OCI-LY1 (cell line): ENCODE measurements at regions not wholly inside any gene's neighbourhood (a gene's known extent, or its start where the extent isn't known, plus 50 kb on each side); places are given as distances from the start of the nearest gene placed in this dataset.

Source experiments
- EZH2 ChIP-seq: fragments of 200-600 bp; sonication (generic), shearing (Covaris generic); IDR thresholded peaks from 2 replicates; pipeline ENCODE4 v1.8.0; 2017; ENCODE audit warnings: borderline replicate concordance, mixed run types, mild to moderate bottlenecking, antibody characterized with exemption, low read length, moderate library complexity, mixed read lengths
- TF ChIP-seq, protein P1 (sequence below): fragments of 200-600 bp; sonication (generic), shearing (Covaris generic); IDR thresholded peaks from 2 replicates; pipeline ENCODE4 v1.5.1; 2017; ENCODE audit warnings: mild to moderate bottlenecking, antibody characterized with exemption, low read length, moderate library complexity, mixed read lengths

DNA sequence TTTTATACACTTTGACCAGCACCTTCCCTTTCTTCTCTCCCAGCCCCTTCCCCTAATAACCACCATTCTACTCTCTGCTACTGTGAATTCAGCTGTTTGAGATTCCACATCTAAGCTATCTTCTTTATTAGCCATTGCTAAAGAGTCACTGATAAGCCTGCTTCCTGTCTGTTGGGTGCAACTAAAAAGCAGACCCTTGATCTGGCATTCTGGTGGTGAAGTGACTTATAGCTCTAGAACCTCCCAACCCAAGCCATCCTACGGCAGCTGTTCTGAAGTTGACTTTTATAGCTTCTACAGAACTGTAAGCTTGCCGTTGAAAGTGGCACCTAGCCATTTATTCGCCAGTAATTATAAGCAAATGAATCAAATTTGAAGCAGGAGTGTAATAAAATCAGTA lies 105.6 kb downstream of the AHR start:
- no peak for TF ChIP-seq EZH2
- TF ChIP-seq, protein P1, sequence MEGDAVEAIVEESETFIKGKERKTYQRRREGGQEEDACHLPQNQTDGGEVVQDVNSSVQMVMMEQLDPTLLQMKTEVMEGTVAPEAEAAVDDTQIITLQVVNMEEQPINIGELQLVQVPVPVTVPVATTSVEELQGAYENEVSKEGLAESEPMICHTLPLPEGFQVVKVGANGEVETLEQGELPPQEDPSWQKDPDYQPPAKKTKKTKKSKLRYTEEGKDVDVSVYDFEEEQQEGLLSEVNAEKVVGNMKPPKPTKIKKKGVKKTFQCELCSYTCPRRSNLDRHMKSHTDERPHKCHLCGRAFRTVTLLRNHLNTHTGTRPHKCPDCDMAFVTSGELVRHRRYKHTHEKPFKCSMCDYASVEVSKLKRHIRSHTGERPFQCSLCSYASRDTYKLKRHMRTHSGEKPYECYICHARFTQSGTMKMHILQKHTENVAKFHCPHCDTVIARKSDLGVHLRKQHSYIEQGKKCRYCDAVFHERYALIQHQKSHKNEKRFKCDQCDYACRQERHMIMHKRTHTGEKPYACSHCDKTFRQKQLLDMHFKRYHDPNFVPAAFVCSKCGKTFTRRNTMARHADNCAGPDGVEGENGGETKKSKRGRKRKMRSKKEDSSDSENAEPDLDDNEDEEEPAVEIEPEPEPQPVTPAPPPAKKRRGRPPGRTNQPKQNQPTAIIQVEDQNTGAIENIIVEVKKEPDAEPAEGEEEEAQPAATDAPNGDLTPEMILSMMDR = no peak
